ENCODE measurements at regions not wholly inside any gene's neighbourhood (a gene's known extent, or its start where the extent isn't known, plus 50 kb on each side); places are given as distances from the start of the nearest gene placed in this dataset.
A peak's percentile ranks its signal among the peaks of the same experiment; 100 is the strongest.

- no peak for DNase-seq
Observed at GRCh38 chr12:90021795-90022440, 313.3 kb upstream of the ATP2B1 start.

GRCh38 chr12:90020881-90021280 is 312.2 kb upstream of the ATP2B1 start:
- DNase-seq, result no peak

- no peak for DNase-seq
Observed at GRCh38 chr12:90020436-90020835, 311.8 kb upstream of the ATP2B1 start.

- DNase-seq, result no peak
Observed at GRCh38 chr12:90020014-90020413, 311.4 kb upstream of the ATP2B1 start.

GRCh38 chr12:90017316-90017715 is 308.7 kb upstream of the ATP2B1 start:
- no peak for DNase-seq

- DNase-seq, result no peak
Observed at GRCh38 chr12:90015228-90015627, 306.6 kb upstream of the ATP2B1 start.

- no peak for DNase-seq
Observed at GRCh38 chr12:90013409-90013808, 304.8 kb upstream of the ATP2B1 start.

GRCh38 chr12:90010089-90010488 is 301.5 kb upstream of the ATP2B1 start:
- no peak for DNase-seq

- DNase-seq, result no peak
Observed at GRCh38 chr12:90008277-90008676, 299.6 kb upstream of the ATP2B1 start.

GRCh38 chr12:90004319-90005074 is 295.9 kb upstream of the ATP2B1 start:
- DNase-seq, result no peak

- DNase-seq, result no peak
Observed at GRCh38 chr12:90003688-90004087, 295.1 kb upstream of the ATP2B1 start.

GRCh38 chr12:90000721-90001120 is 292.1 kb upstream of the ATP2B1 start:
- no peak for DNase-seq

GRCh38 chr12:89999699-90000505 is 291.3 kb upstream of the ATP2B1 start:
- no peak for DNase-seq

- DNase-seq, result no peak
Observed at GRCh38 chr12:89995870-89996269, 287.2 kb upstream of the ATP2B1 start.

GRCh38 chr12:89994911-89995310 is 286.3 kb upstream of the ATP2B1 start:
- DNase-seq, result no peak

- DNase-seq, result no peak
Observed at GRCh38 chr12:89993632-89994031, 285.0 kb upstream of the ATP2B1 start.

- DNase-seq, result no peak
Observed at GRCh38 chr12:89992668-89993451, 284.2 kb upstream of the ATP2B1 start.

GRCh38 chr12:89991807-89992590 is 283.4 kb upstream of the ATP2B1 start:
- DNase-seq, result no peak

- no peak for DNase-seq
Observed at GRCh38 chr12:89988188-89988915, 279.7 kb upstream of the ATP2B1 start.

GRCh38 chr12:89985935-89986334 is 277.3 kb upstream of the ATP2B1 start:
- no peak for DNase-seq

GRCh38 chr12:89984846-89985245 is 276.2 kb upstream of the ATP2B1 start:
- peak; percentile 68 for DNase-seq
